GM13977 (cell line): ENCODE measurements at regions not wholly inside any gene's neighbourhood (a gene's known extent, or its start where the extent isn't known, plus 50 kb on each side); places are given as distances from the start of the nearest gene placed in this dataset.

Source experiments
- DNase-seq: peaks from one replicate; pipeline ENCODE4 v3.0.0; 2012; ENCODE audit warnings: low spot score
- in situ Hi-C: fragments of 300-500 bp; cut with MboI; formaldehyde crosslinking; loops from one replicate; pipeline ENCODE4 v1.12.0; 2022; ENCODE audit warnings: low sequenced_read_pairs, low pct_unique_long_range_greater_than_20kb, mixed read lengths, inconsistent platforms; ENCODE audit not compliant: unreplicated experiment
- TF ChIP-seq, protein P1 (sequence below): IDR thresholded peaks from 2 replicates; pipeline ENCODE4 v1.5.1; 2012; ENCODE audit warnings: mild to moderate bottlenecking, control low read depth; ENCODE audit not compliant: insufficient read depth; ENCODE audit errors: extremely low read depth, missing control alignments

- in situ Hi-C loops, result no loop called here
- TF ChIP-seq, protein P1, sequence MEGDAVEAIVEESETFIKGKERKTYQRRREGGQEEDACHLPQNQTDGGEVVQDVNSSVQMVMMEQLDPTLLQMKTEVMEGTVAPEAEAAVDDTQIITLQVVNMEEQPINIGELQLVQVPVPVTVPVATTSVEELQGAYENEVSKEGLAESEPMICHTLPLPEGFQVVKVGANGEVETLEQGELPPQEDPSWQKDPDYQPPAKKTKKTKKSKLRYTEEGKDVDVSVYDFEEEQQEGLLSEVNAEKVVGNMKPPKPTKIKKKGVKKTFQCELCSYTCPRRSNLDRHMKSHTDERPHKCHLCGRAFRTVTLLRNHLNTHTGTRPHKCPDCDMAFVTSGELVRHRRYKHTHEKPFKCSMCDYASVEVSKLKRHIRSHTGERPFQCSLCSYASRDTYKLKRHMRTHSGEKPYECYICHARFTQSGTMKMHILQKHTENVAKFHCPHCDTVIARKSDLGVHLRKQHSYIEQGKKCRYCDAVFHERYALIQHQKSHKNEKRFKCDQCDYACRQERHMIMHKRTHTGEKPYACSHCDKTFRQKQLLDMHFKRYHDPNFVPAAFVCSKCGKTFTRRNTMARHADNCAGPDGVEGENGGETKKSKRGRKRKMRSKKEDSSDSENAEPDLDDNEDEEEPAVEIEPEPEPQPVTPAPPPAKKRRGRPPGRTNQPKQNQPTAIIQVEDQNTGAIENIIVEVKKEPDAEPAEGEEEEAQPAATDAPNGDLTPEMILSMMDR, result no peak
- DNase-seq, result no peak
Observed at GRCh38 chr4:31974490-31975002, 1254.4 kb downstream of the PCDH7 start.

DNA sequence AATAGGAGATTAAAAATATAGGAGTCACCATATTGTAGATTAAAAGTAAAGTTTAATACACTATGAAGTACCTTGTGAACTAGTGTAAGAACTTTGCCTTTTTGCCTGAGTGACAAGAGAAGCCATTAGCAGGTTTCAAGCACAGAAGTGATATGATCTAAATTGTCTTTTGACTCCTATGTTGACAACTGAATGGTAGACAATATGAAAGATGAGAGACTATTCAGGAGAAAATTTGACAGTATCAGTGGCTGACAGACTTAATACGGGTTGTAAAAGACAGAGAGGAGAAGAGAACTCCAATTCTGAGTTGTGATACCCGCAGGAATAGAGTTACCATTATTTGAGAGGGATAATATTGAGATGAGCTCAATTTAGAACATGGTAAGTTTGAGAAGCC, 1259.8 kb downstream of the PCDH7 start:
- no peak for DNase-seq
- in situ Hi-C loops, result no loop called here
- TF ChIP-seq, protein P1, result no peak

- no peak for DNase-seq
- in situ Hi-C loops, result no loop called here
- TF ChIP-seq, protein P1, result no peak
Observed at GRCh38 chr4:31983246-31983645, 1263.1 kb downstream of the PCDH7 start.

- no peak for DNase-seq
- in situ Hi-C loops, result no loop called here
- TF ChIP-seq, protein P1, result no peak
Observed at GRCh38 chr4:31983677-31984076, 1263.5 kb downstream of the PCDH7 start.

- in situ Hi-C loops, result no loop called here
- TF ChIP-seq, protein P1, result no peak
- no peak for DNase-seq
Observed at GRCh38 chr4:31984872-31985271, 1264.7 kb downstream of the PCDH7 start.

DNA sequence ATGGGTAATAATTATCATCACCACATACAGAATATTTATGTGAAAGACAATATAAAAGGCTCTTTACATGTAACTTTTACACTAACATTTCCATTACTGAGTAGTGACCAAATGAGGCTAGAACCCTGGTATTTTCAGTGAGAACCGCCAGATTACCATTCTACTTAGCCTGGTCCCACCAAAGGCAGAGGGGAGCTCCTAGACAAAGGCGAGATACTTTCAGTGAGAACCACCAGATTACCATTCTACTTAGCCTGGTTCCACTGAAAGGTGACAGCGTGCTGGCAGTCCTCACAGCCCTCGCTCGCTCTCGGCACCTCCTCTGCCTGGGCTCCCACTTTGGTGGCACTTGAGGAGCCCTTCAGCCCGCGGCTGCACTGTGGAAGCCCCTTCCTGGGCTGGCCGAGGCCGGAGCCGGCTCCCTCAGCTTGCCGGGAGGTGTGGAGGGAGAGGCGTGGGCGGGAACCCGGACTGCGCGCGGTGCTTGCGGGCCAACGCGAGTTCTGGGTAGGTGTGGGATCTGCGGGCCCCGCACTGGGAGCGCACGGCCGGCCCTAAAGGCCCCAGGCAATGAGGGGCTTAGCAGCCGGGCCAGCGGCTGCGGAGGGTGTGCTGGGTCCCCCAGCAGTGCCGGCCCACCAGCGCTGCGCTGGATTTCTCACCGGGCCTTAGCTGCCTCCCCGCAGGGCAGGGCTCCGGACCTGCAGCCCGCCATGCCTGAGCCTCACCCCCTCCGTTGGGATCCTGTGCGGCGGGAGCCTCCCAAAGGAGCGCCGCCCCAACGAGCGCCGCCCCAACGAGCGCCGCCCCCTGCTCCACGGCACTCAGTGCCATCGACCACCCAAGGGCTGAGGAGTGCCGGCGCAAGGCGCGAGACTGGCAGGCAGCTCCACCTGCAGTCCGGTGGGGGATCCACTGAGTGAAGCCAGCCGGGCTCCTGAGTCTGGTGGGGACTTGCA, 1276.1 kb downstream of the PCDH7 start:
- TF ChIP-seq, protein P1, result no peak
- no peak for DNase-seq
- in situ Hi-C loops, result no loop called here
